ENCODE measurements at regions not wholly inside any gene's neighbourhood (a gene's known extent, or its start where the extent isn't known, plus 50 kb on each side); places are given as distances from the start of the nearest gene placed in this dataset.
"Not testable (repeated sequence)": the region's sequence is repeated elsewhere in the genome, so short reads cannot be mapped to it uniquely, and the experiment has no call there.

GRCh38 chr2:103166456-103167324 lies 404.9 kb downstream of the TMEM182 start:
- intact Hi-C loops (cut with DNase I) = no loop called here
- DNase-seq (ENCODE audit: low spot score) = no peak
- ATAC-seq = no peak

GRCh38 chr2:103167599-103167998 lies 405.8 kb downstream of the TMEM182 start:
- DNase-seq (ENCODE audit: low spot score) = no peak
- intact Hi-C loops (cut with DNase I) = no loop called here
- ATAC-seq = no peak

GRCh38 chr2:103169861-103170260 lies 408.0 kb downstream of the TMEM182 start:
- DNase-seq (ENCODE audit: low spot score) = no peak
- no peak for ATAC-seq
- intact Hi-C loops (cut with DNase I) = no loop called here

- DNase-seq (ENCODE audit: low spot score) = no peak
- intact Hi-C loops (cut with DNase I) = no loop called here
- ATAC-seq = no peak
Measured at GRCh38 chr2:103172821-103173220, 411.0 kb downstream of the TMEM182 start.

GRCh38 chr2:103174711-103175110 lies 412.9 kb downstream of the TMEM182 start:
- DNase-seq (ENCODE audit: low spot score) = no peak
- intact Hi-C loops (cut with DNase I) = no loop called here
- ATAC-seq = no peak

GRCh38 chr2:103176294-103176915 lies 414.6 kb downstream of the TMEM182 start:
- ATAC-seq (no peak), DNase-seq (ENCODE audit: low spot score) (no peak)
- intact Hi-C loops (cut with DNase I) = no loop called here

- peak; percentile 39 for ATAC-seq
- intact Hi-C loops (cut with DNase I) = no loop called here
- DNase-seq (ENCODE audit: low spot score) = no peak
Measured at GRCh38 chr2:103179798-103180197, 418.0 kb downstream of the TMEM182 start.

GRCh38 chr2:103183061-103183460 lies 421.2 kb downstream of the TMEM182 start:
- ATAC-seq (no peak), DNase-seq (ENCODE audit: low spot score) (no peak)
- intact Hi-C loops (cut with DNase I) = no loop called here

GRCh38 chr2:103196802-103197201 lies 435.0 kb downstream of the TMEM182 start:
- intact Hi-C loops (cut with DNase I) = no loop called here
- ATAC-seq = no peak
- DNase-seq (ENCODE audit: low spot score) = no peak

- intact Hi-C loops (cut with DNase I); ATAC-seq; DNase-seq (ENCODE audit: low spot score): not testable (repeated sequence)
Measured at GRCh38 chr2:103200774-103201173, 438.9 kb downstream of the TMEM182 start.

- intact Hi-C loops (cut with DNase I) = no loop called here
- no peak for ATAC-seq
Measured at GRCh38 chr2:103208916-103209315, 447.1 kb downstream of the TMEM182 start.

GRCh38 chr2:103213028-103213542 lies 451.3 kb downstream of the TMEM182 start:
- no peak for ATAC-seq
- intact Hi-C loops (cut with DNase I) = no loop called here
- DNase-seq (ENCODE audit: low spot score) = no peak

More at GRCh38 chr2:103208916-103209315, 447.1 kb downstream of the TMEM182 start:
- no peak for DNase-seq (ENCODE audit: low spot score)

- intact Hi-C loops (cut with DNase I) = no loop called here
- ATAC-seq (no peak), DNase-seq (ENCODE audit: low spot score) (no peak)
Measured at GRCh38 chr2:103218516-103218915, 456.7 kb downstream of the TMEM182 start.

GRCh38 chr2:103219398-103219797 lies 457.6 kb downstream of the TMEM182 start:
- DNase-seq (ENCODE audit: low spot score) = no peak
- no peak for ATAC-seq
- intact Hi-C loops (cut with DNase I) = no loop called here

- no peak for ATAC-seq
- DNase-seq (ENCODE audit: low spot score) = no peak
- intact Hi-C loops (cut with DNase I) = no loop called here
Measured at GRCh38 chr2:103222969-103223368, 461.1 kb downstream of the TMEM182 start.

- ATAC-seq = no peak
- DNase-seq (ENCODE audit: low spot score) = no peak
- intact Hi-C loops (cut with DNase I) = no loop called here
Measured at GRCh38 chr2:103230796-103231195, 469.0 kb downstream of the TMEM182 start.

GRCh38 chr2:103232865-103233264 lies 471.0 kb downstream of the TMEM182 start:
- DNase-seq (ENCODE audit: low spot score) = no peak
- intact Hi-C loops (cut with DNase I) = no loop called here
- ATAC-seq = no peak

GRCh38 chr2:103233691-103234090 lies 471.9 kb downstream of the TMEM182 start:
- intact Hi-C loops (cut with DNase I) = no loop called here
- ATAC-seq = no peak
- no peak for DNase-seq (ENCODE audit: low spot score)

GRCh38 chr2:103235283-103235682 lies 473.5 kb downstream of the TMEM182 start:
- no peak for DNase-seq (ENCODE audit: low spot score)
- ATAC-seq = no peak
- intact Hi-C loops (cut with DNase I) = loop anchor here (5.0 kb wide), 1 partner anchor 667 kb away; no protein-coding TSS in a partner anchor

GRCh38 chr2:103249462-103249861 lies 487.6 kb downstream of the TMEM182 start:
- intact Hi-C loops (cut with DNase I) = no loop called here
- no peak for DNase-seq (ENCODE audit: low spot score)
- ATAC-seq = no peak
